Nephron (organoid): ENCODE measurements at regions not wholly inside any gene's neighbourhood (a gene's known extent, or its start where the extent isn't known, plus 50 kb on each side); places are given as distances from the start of the nearest gene placed in this dataset.

ENCODE experiments used
- H3K27ac Mint-ChIP-seq, 3 experiments: 2 replicates each; pipeline ENCODE4 v1.8.0; 2020; ENCODE audit warnings: mixed read lengths in 3 of 3, mild to moderate bottlenecking in 2 of 3, moderate library complexity in 1 of 3
- H3K27me3 Mint-ChIP-seq: 2 replicates; pipeline ENCODE4 v1.8.0; 2021; ENCODE audit warnings: low read depth, mild to moderate bottlenecking, moderate library complexity, mixed read lengths
- H3K36me3 Mint-ChIP-seq: 2 replicates; pipeline ENCODE4 v1.8.0; 2020; ENCODE audit warnings: low read depth, mixed read lengths
- H3K4me1 Mint-ChIP-seq: 2 replicates; pipeline ENCODE4 v1.8.0; 2020; ENCODE audit warnings: mixed read lengths
- H3K4me3 Mint-ChIP-seq, 3 experiments: 2 replicates each; pipeline ENCODE4 v1.8.0; 2020; ENCODE audit warnings: mild to moderate bottlenecking in 3 of 3, mixed read lengths in 3 of 3, moderate library complexity in 2 of 3
- H3K9me3 Mint-ChIP-seq: 2 replicates; pipeline ENCODE4 v1.8.0; 2020; ENCODE audit warnings: mixed read lengths
- TF ChIP-seq, protein P1 (sequence below), 3 experiments: fragments of 200-600 bp; sonication (generic); IDR thresholded peaks; one replicate each; pipeline ENCODE4 v1.5.0; 2021; ENCODE audit warnings: antibody characterized with exemption in 3 of 3; ENCODE audit not compliant: unreplicated experiment in 3 of 3

DNA sequence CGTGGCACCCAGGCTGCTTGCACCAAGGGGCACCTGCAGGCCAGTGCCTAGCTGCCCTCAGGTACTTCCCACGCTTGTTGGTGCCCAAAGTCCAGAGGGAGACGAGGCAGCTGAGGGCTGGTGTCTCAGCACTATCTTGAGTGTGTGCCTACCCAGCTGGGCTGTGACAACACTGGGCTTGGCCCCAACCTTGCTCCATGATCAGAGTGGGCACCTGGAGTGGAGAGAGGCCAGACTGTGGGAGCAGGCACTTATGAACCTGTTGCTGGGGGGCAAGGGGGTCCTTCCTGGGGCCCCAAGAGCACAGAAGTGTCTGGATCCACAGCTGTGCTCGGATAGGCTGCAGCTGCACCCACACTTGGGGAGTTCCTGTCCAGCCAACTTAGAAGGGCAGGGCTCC, 314.7 kb downstream of the KCNJ2 start:
- peaks cover 4% of the 10 kb centered on the region for H3K36me3 Mint-ChIP-seq
- TF ChIP-seq, protein P1, sequence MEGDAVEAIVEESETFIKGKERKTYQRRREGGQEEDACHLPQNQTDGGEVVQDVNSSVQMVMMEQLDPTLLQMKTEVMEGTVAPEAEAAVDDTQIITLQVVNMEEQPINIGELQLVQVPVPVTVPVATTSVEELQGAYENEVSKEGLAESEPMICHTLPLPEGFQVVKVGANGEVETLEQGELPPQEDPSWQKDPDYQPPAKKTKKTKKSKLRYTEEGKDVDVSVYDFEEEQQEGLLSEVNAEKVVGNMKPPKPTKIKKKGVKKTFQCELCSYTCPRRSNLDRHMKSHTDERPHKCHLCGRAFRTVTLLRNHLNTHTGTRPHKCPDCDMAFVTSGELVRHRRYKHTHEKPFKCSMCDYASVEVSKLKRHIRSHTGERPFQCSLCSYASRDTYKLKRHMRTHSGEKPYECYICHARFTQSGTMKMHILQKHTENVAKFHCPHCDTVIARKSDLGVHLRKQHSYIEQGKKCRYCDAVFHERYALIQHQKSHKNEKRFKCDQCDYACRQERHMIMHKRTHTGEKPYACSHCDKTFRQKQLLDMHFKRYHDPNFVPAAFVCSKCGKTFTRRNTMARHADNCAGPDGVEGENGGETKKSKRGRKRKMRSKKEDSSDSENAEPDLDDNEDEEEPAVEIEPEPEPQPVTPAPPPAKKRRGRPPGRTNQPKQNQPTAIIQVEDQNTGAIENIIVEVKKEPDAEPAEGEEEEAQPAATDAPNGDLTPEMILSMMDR (IDR thresholded peaks at IDR 0.05; ENCODE audit: unreplicated experiment in 3 of 3), result no peak
- H3K27ac Mint-ChIP-seq, result no peak overlapping the region
- peaks cover 8% of the 10 kb centered on the region for H3K9me3 Mint-ChIP-seq
- no peaks in the 10 kb centered on the region for H3K4me1 Mint-ChIP-seq
- H3K27me3 Mint-ChIP-seq, result no peaks in the 10 kb centered on the region
- no peak overlapping the region for H3K4me3 Mint-ChIP-seq

DNA sequence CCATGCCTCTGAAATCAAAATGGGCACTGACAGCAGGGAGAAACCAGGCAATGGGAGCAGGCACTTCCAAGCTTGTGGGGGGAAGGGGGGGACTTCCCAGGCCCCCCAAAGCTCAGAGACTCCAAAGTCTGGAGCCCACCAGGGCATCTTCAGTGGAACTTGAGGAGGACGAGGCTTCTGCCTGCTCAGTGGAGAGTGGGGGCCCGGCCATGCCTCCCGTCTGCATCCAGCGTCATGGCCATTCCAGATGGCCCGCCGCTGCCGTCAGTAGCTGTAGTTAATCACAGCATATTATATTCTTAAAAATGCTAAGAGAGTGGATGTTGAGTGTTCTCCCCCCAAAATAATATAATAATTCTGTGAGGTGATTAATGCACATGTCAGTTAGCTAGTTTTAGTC, 315.2 kb downstream of the KCNJ2 start:
- Mint-ChIP-seq H3K27me3 (no peaks in the 10 kb centered on the region), H3K27ac (no peak overlapping the region), H3K4me1 (no peaks in the 10 kb centered on the region), H3K4me3 (no peak overlapping the region), H3K9me3 (peaks cover 8% of the 10 kb centered on the region), H3K36me3 (peaks cover 4% of the 10 kb centered on the region)
- TF ChIP-seq, protein P1 (IDR thresholded peaks at IDR 0.05; ENCODE audit: unreplicated experiment in 3 of 3), result no peak

DNA sequence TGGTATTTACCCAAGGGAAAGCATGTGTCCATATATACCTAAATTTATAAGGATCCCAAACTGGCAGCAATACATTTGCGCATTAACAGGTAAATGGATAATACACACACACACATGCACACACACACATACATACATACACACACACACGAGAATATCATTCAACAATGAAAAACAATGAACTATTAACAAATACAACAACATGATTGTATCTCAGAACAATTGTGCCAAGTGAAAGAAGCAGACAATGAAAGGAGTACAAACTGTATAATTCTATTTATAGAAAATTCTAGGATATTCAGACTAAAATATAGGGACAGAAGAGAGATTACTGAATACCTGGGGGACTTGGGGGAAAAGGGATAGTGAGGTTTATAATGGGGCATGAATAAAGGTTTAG, 323.0 kb downstream of the KCNJ2 start:
- Mint-ChIP-seq H3K27ac (no peak overlapping the region), H3K4me3 (no peak overlapping the region), H3K4me1 (no peaks in the 10 kb centered on the region), H3K9me3 (no peaks in the 10 kb centered on the region), H3K27me3 (no peaks in the 10 kb centered on the region), H3K36me3 (no peaks in the 10 kb centered on the region)
- TF ChIP-seq, protein P1 (IDR thresholded peaks at IDR 0.05; ENCODE audit: unreplicated experiment in 3 of 3), result no peak

DNA sequence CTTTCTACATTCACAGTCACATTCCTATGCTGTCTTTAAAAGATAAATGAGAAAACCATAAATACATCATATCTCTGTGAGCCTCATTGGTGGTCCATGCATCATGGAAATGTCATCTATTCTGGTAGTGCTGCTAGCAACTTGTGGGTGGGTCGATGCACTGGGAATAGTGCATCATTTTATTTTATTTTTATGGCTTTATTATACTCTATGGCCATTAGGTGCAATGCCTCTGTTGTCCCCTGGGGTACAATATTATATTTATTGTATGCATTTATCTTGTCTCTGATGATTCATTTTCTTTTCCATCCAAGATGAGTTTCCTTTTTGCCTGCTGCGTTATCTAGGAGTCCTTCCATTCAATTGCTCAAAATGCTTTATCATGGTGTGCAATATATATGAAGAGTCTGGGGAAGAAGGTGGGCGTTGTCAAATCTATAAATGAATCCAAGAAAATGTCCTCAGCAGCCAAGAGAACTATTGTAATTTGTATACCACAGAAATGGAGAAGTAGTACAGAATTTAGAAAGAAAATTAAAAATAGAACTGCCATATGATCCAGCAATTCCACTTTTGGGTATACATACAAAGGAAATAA, 324.0 kb downstream of the KCNJ2 start:
- TF ChIP-seq, protein P1 (IDR thresholded peaks at IDR 0.05; ENCODE audit: unreplicated experiment in 3 of 3), result no peak
- Mint-ChIP-seq H3K27ac (peak overlapping the region in 1 of 3 experiments; percentile 4), H3K27me3 (no peaks in the 10 kb centered on the region), H3K9me3 (no peaks in the 10 kb centered on the region), H3K4me1 (no peaks in the 10 kb centered on the region), H3K36me3 (no peaks in the 10 kb centered on the region), H3K4me3 (no peak overlapping the region)

DNA sequence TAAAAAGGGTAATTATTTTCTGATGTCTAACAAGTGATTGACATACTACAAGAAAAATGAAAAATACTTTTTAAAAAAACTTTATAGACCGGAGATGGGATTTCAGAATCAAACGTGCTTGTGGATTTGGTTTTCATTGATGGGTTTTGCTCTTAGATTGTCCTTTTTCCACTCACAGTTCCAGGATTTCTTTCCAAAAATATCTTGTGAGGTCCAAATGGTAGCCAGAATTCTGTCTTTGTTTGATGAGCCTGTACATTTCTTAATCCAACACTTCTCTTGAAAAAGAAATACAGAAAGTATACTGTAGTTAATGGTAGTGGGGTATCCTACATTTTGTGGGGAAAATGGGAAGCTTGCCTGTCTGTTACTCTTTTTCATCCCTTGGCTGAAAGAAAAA, 329.3 kb downstream of the KCNJ2 start:
- H3K27me3 Mint-ChIP-seq, result no peaks in the 10 kb centered on the region
- peaks cover 17% of the 10 kb centered on the region for H3K4me1 Mint-ChIP-seq
- H3K36me3 Mint-ChIP-seq, result no peaks in the 10 kb centered on the region
- no peaks in the 10 kb centered on the region for H3K9me3 Mint-ChIP-seq
- no peak overlapping the region for H3K4me3 Mint-ChIP-seq
- TF ChIP-seq, protein P1 (IDR thresholded peaks at IDR 0.05; ENCODE audit: unreplicated experiment in 3 of 3), result no peak
- H3K27ac Mint-ChIP-seq, result peak overlapping the region in 2 of 3 experiments; percentile 69 to 86

DNA sequence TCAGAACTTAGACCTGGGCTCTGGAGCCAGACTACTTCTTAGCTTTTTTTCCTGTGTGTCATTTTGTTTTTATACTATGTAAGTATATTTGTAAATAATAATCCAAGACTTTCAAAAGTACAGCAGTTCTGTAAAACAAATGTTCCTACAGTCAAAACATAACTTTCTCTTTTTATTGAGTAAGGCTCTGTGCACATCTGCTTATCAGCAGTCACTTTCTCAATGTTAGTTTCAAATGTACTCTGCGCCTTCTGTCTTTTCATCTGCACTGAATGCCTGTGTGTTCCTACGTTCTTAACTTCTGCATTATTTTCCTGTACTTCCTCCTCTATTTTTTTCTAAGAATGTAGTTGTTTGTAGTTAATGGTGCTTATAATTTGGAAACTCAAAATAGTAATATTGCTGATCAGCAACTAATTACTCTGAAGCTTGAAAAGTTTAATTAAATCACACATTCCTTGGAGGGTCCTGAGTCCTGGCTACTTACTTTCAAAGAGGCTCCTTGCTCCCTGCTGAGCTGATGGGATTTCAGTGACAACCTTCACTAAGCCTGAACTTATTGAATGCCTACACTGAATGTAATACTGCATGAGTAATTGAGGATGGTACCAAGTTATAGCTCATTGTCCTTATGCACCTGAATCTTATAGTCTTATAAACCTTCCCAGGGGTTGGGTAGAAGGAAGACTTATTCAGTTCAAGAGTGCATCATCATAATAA, 329.9 kb downstream of the KCNJ2 start:
- Mint-ChIP-seq H3K27me3 (no peaks in the 10 kb centered on the region), H3K36me3 (no peaks in the 10 kb centered on the region), H3K27ac (peak overlapping the region in 2 of 3 experiments; percentile 19 to 86), H3K9me3 (no peaks in the 10 kb centered on the region), H3K4me3 (no peak overlapping the region), H3K4me1 (peaks cover 17% of the 10 kb centered on the region)
- TF ChIP-seq, protein P1 (IDR thresholded peaks at IDR 0.05; ENCODE audit: unreplicated experiment in 3 of 3), result no peak
